ENCODE measurements at regions not wholly inside any gene's neighbourhood (a gene's known extent, or its start where the extent isn't known, plus 50 kb on each side); places are given as distances from the start of the nearest gene placed in this dataset.

DNA sequence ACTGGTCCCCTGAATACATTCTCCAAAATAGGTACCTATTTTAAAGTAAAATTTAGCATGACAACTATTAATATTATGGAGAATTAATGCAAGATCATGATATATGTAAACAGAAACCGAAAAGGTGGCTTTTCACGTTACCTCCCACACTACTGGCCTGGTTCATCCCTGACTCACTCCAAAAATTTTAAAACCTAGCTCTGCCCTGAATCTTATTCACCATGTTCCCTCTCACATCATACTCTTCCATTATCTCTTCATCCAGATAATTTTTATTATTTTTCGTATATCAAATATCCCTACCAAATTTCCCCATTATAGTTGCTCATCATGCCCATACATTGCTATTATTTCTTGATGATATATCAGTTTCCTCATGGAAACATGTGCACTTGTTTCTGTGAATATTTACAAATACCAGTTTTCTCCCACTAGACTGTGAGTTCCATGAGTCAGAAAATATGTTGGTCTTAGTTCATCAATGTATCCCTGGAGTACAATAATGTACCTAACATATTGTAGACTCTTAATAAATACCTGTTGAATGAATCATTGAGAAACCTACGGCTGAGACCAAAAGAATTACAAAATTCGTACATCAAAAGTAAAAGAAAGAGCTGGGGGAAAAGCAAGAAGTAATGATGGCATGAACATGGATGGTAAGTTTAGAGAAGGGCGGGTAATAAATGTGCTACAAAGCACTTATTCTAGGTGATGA lies 360.1 kb upstream of the CHAC2 start:
- H3K27ac ChIP-seq (ENCODE audit: insufficient read depth, low read length, poor library complexity, severe bottlenecking) = no peak overlapping the region
- H3K4me3 ChIP-seq (ENCODE audit: insufficient read depth, low read depth, low read length, poor library complexity, severe bottlenecking) = no peak overlapping the region
- no peaks in the 10 kb centered on the region for H3K36me3 ChIP-seq (ENCODE audit: control insufficient read depth, insufficient read depth, low read length)
- no peaks in the 10 kb centered on the region for H3K27me3 ChIP-seq (replicated peaks; ENCODE audit: control insufficient read depth, insufficient read depth, low read length, poor library complexity, severe bottlenecking)
- H3K4me1 ChIP-seq (ENCODE audit: control insufficient read depth, insufficient read depth, low read length, poor library complexity, severe bottlenecking) = no peaks in the 10 kb centered on the region
- H3K9me3 ChIP-seq (ENCODE audit: control insufficient read depth, low read length) = no peaks in the 10 kb centered on the region
- no peak for DNase-seq

DNA sequence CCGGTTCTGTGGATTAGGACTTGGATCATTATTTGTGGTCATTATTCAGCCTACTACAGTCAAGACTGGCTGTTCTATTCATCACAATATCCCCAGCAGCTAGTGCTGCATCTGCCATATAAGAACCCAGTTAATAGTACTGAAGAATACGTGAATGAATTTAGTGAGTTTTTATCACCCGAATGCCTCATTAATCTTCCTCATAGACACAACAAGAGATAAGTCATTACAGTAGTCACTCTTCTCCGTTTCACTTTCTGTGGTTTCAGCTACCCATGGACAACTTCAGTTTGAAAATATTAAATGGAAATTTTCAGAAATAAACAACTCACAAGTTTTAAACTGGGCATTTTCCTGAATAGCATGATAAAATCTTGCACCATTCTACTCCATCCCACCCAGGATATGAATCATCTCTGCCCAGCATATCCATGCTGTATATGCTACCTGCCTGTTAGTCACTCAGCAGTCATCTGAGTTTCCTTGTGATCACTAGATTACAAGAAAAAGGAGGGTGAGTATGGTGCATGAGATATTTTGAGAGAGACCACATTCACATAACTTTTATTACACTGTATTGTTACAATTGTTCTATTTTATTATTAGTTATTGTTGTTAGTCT lies 363.7 kb upstream of the CHAC2 start:
- no peak overlapping the region for H3K4me3 ChIP-seq (ENCODE audit: insufficient read depth, low read depth, low read length, poor library complexity, severe bottlenecking)
- H3K27ac ChIP-seq (ENCODE audit: insufficient read depth, low read length, poor library complexity, severe bottlenecking) = no peak overlapping the region
- no peak for DNase-seq
- no peaks in the 10 kb centered on the region for H3K9me3 ChIP-seq (ENCODE audit: control insufficient read depth, low read length)
- H3K36me3 ChIP-seq (ENCODE audit: control insufficient read depth, insufficient read depth, low read length) = no peaks in the 10 kb centered on the region
- H3K27me3 ChIP-seq (replicated peaks; ENCODE audit: control insufficient read depth, insufficient read depth, low read length, poor library complexity, severe bottlenecking) = no peaks in the 10 kb centered on the region
- no peaks in the 10 kb centered on the region for H3K4me1 ChIP-seq (ENCODE audit: control insufficient read depth, insufficient read depth, low read length, poor library complexity, severe bottlenecking)

DNA sequence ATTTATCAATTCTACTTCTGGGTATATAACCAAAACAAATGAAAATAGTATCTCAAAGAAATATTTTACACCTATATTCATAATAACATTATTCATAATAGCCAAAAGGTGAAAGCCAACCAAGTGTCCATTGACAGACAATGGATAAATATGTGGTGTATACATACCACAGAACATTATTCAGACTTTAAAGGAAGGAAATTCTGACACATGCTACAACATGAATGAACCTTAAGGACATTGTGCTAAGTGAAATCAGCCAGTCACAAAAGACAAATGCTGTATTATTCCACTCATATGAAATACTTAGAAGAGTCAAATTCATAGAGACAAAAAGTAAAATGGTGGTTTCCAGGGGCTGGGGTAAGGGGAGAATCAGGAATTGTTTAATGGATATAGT lies 370.5 kb upstream of the CHAC2 start:
- H3K27me3 ChIP-seq (replicated peaks; ENCODE audit: control insufficient read depth, insufficient read depth, low read length, poor library complexity, severe bottlenecking) = no peaks in the 10 kb centered on the region
- H3K4me1 ChIP-seq (ENCODE audit: control insufficient read depth, insufficient read depth, low read length, poor library complexity, severe bottlenecking) = no peaks in the 10 kb centered on the region
- H3K36me3 ChIP-seq (ENCODE audit: control insufficient read depth, insufficient read depth, low read length) = no peaks in the 10 kb centered on the region
- no peak overlapping the region for H3K4me3 ChIP-seq (ENCODE audit: insufficient read depth, low read depth, low read length, poor library complexity, severe bottlenecking)
- no peak overlapping the region for H3K27ac ChIP-seq (ENCODE audit: insufficient read depth, low read length, poor library complexity, severe bottlenecking)
- no peak for DNase-seq
- H3K9me3 ChIP-seq (ENCODE audit: control insufficient read depth, low read length) = no peaks in the 10 kb centered on the region

DNA sequence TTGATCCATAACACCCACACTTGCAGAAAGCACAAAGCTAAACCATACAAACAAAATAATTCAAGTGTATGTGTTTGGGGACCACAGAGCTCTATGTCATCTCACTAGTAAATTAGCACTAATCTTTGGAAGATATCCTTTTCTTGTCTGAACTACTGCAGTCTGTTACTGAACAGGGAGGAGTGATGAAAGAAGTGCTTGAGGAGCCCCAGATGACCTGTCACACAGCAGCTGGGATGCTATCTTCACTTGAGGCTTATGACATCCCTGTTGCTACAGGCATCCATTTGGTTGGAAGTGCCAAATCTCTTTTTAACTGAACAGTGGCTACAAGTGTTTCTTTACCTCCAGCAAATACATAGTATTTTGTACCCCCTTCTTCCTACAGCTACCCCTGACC lies 386.3 kb upstream of the CHAC2 start:
- H3K36me3 ChIP-seq (ENCODE audit: control insufficient read depth, insufficient read depth, low read length) = no peaks in the 10 kb centered on the region
- no peaks in the 10 kb centered on the region for H3K27me3 ChIP-seq (replicated peaks; ENCODE audit: control insufficient read depth, insufficient read depth, low read length, poor library complexity, severe bottlenecking)
- H3K4me3 ChIP-seq (ENCODE audit: insufficient read depth, low read depth, low read length, poor library complexity, severe bottlenecking) = no peak overlapping the region
- H3K9me3 ChIP-seq (ENCODE audit: control insufficient read depth, low read length) = peaks cover under 1% of the 10 kb centered on the region
- H3K4me1 ChIP-seq (ENCODE audit: control insufficient read depth, insufficient read depth, low read length, poor library complexity, severe bottlenecking) = no peaks in the 10 kb centered on the region
- no peak overlapping the region for H3K27ac ChIP-seq (ENCODE audit: insufficient read depth, low read length, poor library complexity, severe bottlenecking)
- DNase-seq = peak in 1 of 3 donors; percentile 0

DNA sequence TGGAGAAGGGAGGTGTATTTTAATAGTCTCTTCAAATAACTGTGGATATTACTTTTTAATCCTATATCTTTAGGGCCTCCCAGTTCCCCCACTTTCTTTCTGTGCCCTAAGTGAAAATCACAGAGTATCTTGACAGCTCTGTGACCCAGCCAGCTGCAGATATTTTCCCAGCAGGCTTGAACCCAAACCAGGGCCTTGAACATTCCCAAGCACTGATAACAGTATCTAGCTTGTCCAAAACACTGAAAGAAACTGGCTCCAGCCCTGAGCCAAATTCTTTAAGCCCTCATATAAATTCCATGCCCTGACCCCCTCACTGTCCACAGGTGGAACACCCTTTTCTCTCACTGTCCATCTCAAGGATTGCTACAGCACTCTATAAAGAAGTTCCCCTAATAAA lies 388.1 kb upstream of the CHAC2 start:
- no peak for DNase-seq
- no peaks in the 10 kb centered on the region for H3K36me3 ChIP-seq (ENCODE audit: control insufficient read depth, insufficient read depth, low read length)
- no peaks in the 10 kb centered on the region for H3K4me1 ChIP-seq (ENCODE audit: control insufficient read depth, insufficient read depth, low read length, poor library complexity, severe bottlenecking)
- H3K27ac ChIP-seq (ENCODE audit: insufficient read depth, low read length, poor library complexity, severe bottlenecking) = no peak overlapping the region
- H3K9me3 ChIP-seq (ENCODE audit: control insufficient read depth, low read length) = no peaks in the 10 kb centered on the region
- no peak overlapping the region for H3K4me3 ChIP-seq (ENCODE audit: insufficient read depth, low read depth, low read length, poor library complexity, severe bottlenecking)
- no peaks in the 10 kb centered on the region for H3K27me3 ChIP-seq (replicated peaks; ENCODE audit: control insufficient read depth, insufficient read depth, low read length, poor library complexity, severe bottlenecking)

DNA sequence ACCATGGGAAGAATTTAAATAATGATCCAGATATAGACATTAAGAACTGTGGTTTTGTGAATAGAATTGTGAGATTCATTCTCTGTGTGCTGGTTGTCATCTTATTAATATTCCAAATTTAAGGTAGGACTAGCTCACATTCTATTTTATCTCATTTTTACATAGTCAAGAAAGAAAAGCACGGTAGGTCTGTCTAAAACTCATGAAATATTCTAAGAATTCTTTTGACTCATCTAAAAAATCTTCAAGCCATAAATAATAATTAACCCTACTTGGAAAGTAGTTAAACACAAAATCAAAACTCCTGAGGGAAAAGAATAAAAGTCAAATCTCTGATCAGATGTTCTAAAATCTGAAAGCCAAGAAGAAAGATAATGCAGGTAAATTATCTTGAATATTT lies 388.8 kb upstream of the CHAC2 start:
- Histone ChIP-seq H3K36me3 (ENCODE audit: control insufficient read depth, insufficient read depth, low read length) (no peaks in the 10 kb centered on the region), H3K27ac (ENCODE audit: insufficient read depth, low read length, poor library complexity, severe bottlenecking) (no peak overlapping the region), H3K4me3 (ENCODE audit: insufficient read depth, low read depth, low read length, poor library complexity, severe bottlenecking) (no peak overlapping the region), H3K4me1 (ENCODE audit: control insufficient read depth, insufficient read depth, low read length, poor library complexity, severe bottlenecking) (no peaks in the 10 kb centered on the region), H3K9me3 (ENCODE audit: control insufficient read depth, low read length) (no peaks in the 10 kb centered on the region), H3K27me3 (replicated peaks; ENCODE audit: control insufficient read depth, insufficient read depth, low read length, poor library complexity, severe bottlenecking) (no peaks in the 10 kb centered on the region)
- no peak for DNase-seq

DNA sequence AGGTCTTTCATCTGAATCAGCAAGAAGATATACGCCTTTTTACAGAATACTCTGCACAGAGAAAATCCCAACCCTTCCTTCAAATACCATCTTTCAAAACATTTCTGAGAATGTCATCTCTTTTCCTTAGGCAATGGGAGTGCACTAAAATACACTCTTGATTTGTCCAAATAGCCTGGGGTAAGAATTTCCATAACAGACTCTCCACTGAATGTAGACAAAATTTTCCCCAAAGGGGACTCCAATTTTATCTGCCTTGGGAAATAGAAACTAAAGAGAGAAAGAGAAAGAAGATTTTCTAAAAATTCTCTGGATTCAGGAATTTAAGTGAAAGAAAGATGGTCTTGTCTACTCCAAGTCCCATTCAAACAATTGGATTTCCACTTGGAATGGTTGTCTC lies 394.5 kb upstream of the CHAC2 start:
- no peaks in the 10 kb centered on the region for H3K9me3 ChIP-seq (ENCODE audit: control insufficient read depth, low read length)
- H3K4me1 ChIP-seq (ENCODE audit: control insufficient read depth, insufficient read depth, low read length, poor library complexity, severe bottlenecking) = no peaks in the 10 kb centered on the region
- H3K36me3 ChIP-seq (ENCODE audit: control insufficient read depth, insufficient read depth, low read length) = no peaks in the 10 kb centered on the region
- H3K4me3 ChIP-seq (ENCODE audit: insufficient read depth, low read depth, low read length, poor library complexity, severe bottlenecking) = no peak overlapping the region
- DNase-seq = no peak
- no peak overlapping the region for H3K27ac ChIP-seq (ENCODE audit: insufficient read depth, low read length, poor library complexity, severe bottlenecking)
- no peaks in the 10 kb centered on the region for H3K27me3 ChIP-seq (replicated peaks; ENCODE audit: control insufficient read depth, insufficient read depth, low read length, poor library complexity, severe bottlenecking)

DNA sequence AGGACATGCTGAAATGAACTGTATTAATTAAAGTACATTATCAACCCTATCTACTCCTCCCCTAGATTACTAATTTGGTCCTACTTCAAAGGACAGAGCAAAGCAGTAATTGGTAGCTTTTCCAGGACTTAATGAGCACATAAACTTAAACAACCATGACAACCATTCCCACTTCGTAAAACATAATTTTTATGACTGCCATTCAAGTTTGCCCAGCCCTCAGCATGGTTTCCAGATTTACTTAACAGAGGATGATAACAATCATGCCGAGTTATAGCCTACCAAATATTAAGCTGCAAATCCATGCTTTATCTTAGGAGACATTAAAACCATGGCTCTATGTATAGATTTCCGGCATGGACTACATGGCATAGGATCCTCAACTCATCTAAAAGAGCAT lies 401.1 kb upstream of the CHAC2 start:
- Histone ChIP-seq H3K36me3 (ENCODE audit: control insufficient read depth, insufficient read depth, low read length) (no peaks in the 10 kb centered on the region), H3K9me3 (ENCODE audit: control insufficient read depth, low read length) (no peaks in the 10 kb centered on the region), H3K27ac (ENCODE audit: insufficient read depth, low read length, poor library complexity, severe bottlenecking) (no peak overlapping the region), H3K4me3 (ENCODE audit: insufficient read depth, low read depth, low read length, poor library complexity, severe bottlenecking) (no peak overlapping the region), H3K27me3 (replicated peaks; ENCODE audit: control insufficient read depth, insufficient read depth, low read length, poor library complexity, severe bottlenecking) (no peaks in the 10 kb centered on the region), H3K4me1 (ENCODE audit: control insufficient read depth, insufficient read depth, low read length, poor library complexity, severe bottlenecking) (no peaks in the 10 kb centered on the region)
- no peak for DNase-seq

DNA sequence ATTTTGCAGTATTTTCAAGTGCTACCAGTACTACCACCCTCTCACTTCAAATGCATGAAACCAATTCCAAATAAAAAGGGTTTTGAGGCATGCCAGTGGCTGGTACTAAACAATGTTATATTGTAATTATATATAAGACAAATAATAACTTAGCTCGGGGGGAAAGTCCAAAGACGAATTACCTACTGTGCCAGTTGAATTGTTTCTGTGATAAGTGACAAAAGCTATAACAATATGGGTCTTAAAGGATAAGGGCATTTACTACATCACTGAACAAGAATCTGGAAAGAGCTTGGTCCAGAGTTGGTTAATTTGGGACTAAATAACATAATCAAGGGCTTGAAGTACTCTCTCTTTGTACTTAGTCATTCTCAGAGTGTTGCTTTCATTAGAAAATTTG lies 404.7 kb upstream of the CHAC2 start:
- Histone ChIP-seq H3K4me1 (ENCODE audit: control insufficient read depth, insufficient read depth, low read length, poor library complexity, severe bottlenecking) (no peaks in the 10 kb centered on the region), H3K27ac (ENCODE audit: insufficient read depth, low read length, poor library complexity, severe bottlenecking) (no peak overlapping the region), H3K27me3 (replicated peaks; ENCODE audit: control insufficient read depth, insufficient read depth, low read length, poor library complexity, severe bottlenecking) (no peaks in the 10 kb centered on the region), H3K36me3 (ENCODE audit: control insufficient read depth, insufficient read depth, low read length) (no peaks in the 10 kb centered on the region), H3K4me3 (ENCODE audit: insufficient read depth, low read depth, low read length, poor library complexity, severe bottlenecking) (no peak overlapping the region), H3K9me3 (ENCODE audit: control insufficient read depth, low read length) (no peaks in the 10 kb centered on the region)
- DNase-seq = no peak

DNA sequence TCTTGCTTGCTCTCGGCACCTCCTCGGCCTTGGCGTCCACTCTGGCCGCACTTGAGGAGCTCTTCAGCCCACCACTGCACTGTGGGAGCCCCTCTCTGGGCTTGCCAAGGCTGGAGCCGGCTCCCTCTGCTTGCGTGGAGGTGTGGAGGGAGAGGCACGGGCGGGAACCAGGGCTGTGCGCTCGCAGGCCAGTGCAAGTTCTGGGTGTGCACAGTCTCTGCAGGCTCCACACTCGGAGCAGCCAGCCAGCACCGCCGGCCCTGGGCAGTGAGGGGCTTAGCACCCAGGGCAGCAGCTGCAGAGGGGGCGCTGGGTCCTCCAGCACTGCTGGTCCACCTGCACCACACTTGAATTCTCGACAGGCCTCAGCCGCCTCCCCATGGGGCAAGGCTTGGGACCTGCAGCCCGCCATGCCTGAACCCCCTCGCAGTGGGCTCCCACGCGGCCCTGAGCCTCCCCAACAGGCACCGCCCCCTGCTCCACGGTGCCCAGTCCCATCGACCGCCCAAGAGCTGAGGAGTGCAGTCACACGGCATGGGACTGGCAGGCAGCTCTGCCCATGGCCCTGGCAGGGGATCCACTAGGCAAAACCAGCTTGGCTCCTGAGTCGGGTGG lies 411.2 kb upstream of the CHAC2 start:
- H3K4me1 ChIP-seq (ENCODE audit: control insufficient read depth, insufficient read depth, low read length, poor library complexity, severe bottlenecking) = no peaks in the 10 kb centered on the region
- H3K27ac ChIP-seq (ENCODE audit: insufficient read depth, low read length, poor library complexity, severe bottlenecking) = no peak overlapping the region
- H3K27me3 ChIP-seq (replicated peaks; ENCODE audit: control insufficient read depth, insufficient read depth, low read length, poor library complexity, severe bottlenecking) = no peaks in the 10 kb centered on the region
- no peak overlapping the region for H3K4me3 ChIP-seq (ENCODE audit: insufficient read depth, low read depth, low read length, poor library complexity, severe bottlenecking)
- no peaks in the 10 kb centered on the region for H3K9me3 ChIP-seq (ENCODE audit: control insufficient read depth, low read length)
- H3K36me3 ChIP-seq (ENCODE audit: control insufficient read depth, insufficient read depth, low read length) = no peaks in the 10 kb centered on the region
- DNase-seq = no peak

Data from effector memory CD4-positive, alpha-beta T cell (primary cell).